ENCODE measurements at regions not wholly inside any gene's neighbourhood (a gene's known extent, or its start where the extent isn't known, plus 50 kb on each side); places are given as distances from the start of the nearest gene placed in this dataset.

DNA sequence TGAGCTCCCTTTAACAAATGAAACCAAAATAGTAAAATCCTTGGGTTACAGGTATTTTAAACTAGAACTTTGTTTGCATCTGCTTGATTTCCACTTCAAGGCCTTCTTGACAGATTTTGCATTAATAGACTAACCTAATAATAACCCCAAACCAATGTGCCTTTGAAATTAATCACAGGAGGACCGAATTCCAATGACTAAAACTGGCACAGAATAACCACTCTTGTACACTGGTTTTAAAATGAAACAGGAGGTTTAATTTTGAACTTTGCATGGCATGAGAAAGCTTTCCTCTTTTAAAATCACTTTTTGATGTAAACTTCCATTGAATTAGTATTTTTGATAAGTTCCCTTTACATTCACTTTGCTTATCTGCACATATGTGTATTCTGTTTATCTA lies 269.6 kb downstream of the SLITRK5 start:
- H3F3A ChIP-seq (ENCODE audit: control insufficient read depth, insufficient read depth) = no peaks in the 10 kb centered on the region
- TF ChIP-seq EZH2phosphoT487 (IDR thresholded peaks at IDR 0.05; ENCODE audit: borderline replicate concordance, low read length) = no peak
- TF ChIP-seq, protein P1, sequence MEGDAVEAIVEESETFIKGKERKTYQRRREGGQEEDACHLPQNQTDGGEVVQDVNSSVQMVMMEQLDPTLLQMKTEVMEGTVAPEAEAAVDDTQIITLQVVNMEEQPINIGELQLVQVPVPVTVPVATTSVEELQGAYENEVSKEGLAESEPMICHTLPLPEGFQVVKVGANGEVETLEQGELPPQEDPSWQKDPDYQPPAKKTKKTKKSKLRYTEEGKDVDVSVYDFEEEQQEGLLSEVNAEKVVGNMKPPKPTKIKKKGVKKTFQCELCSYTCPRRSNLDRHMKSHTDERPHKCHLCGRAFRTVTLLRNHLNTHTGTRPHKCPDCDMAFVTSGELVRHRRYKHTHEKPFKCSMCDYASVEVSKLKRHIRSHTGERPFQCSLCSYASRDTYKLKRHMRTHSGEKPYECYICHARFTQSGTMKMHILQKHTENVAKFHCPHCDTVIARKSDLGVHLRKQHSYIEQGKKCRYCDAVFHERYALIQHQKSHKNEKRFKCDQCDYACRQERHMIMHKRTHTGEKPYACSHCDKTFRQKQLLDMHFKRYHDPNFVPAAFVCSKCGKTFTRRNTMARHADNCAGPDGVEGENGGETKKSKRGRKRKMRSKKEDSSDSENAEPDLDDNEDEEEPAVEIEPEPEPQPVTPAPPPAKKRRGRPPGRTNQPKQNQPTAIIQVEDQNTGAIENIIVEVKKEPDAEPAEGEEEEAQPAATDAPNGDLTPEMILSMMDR (IDR thresholded peaks at IDR 0.05; ENCODE audit: low read depth, low read length, poor library complexity, severe bottlenecking) = no peak
- H3K4me1 ChIP-seq (ENCODE audit: control insufficient read depth, low read length) = no peaks in the 10 kb centered on the region; the same call in 1 of the 2 replicates
- H3K9me3 ChIP-seq (ENCODE audit: control insufficient read depth, insufficient read depth, low read length) = no peaks in the 10 kb centered on the region
- H3K4me3 ChIP-seq (ENCODE audit: low read length) = no peak overlapping the region
- H3K79me2 ChIP-seq (ENCODE audit: control insufficient read depth, low read length) = no peaks in the 10 kb centered on the region
- no peaks in the 10 kb centered on the region for H3K36me3 ChIP-seq (ENCODE audit: control insufficient read depth, low read length)
- H3K4me2 ChIP-seq (ENCODE audit: low read length) = no peak overlapping the region
- H3K9me2 ChIP-seq (replicated peaks; ENCODE audit: control insufficient read depth, low read length) = no peaks in the 10 kb centered on the region
- no peaks in the 10 kb centered on the region for H4K20me1 ChIP-seq (ENCODE audit: control insufficient read depth, insufficient read depth, low read depth, low read length)
- no peak overlapping the region for H3K27ac ChIP-seq (ENCODE audit: low read depth, low read length)
- H3K27me3 ChIP-seq (ENCODE audit: control insufficient read depth, low read length) = no peaks in the 10 kb centered on the region

DNA sequence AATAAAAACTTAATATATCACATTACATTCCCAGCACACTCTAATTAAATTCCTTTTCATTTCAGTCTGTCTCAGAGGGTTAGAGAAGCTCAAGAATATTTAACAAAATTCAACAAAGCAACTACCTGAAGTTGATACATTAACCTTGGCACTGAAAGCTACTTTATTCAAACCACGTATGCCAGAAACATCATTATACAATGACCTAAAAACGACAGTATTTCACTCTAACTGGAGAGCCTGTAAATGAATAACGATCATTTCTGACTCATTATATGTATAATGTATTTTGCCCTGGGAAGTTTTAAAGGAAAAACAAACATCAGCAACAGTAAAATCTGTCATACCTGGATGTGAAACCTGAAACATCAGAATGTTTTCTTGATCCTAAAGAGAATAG lies 270.1 kb downstream of the SLITRK5 start:
- H3K4me2 ChIP-seq (ENCODE audit: low read length) = no peak overlapping the region
- no peaks in the 10 kb centered on the region for H3K36me3 ChIP-seq (ENCODE audit: control insufficient read depth, low read length)
- no peak for TF ChIP-seq EZH2phosphoT487 (IDR thresholded peaks at IDR 0.05; ENCODE audit: borderline replicate concordance, low read length)
- TF ChIP-seq, protein P1 (IDR thresholded peaks at IDR 0.05; ENCODE audit: low read depth, low read length, poor library complexity, severe bottlenecking) = no peak
- H3K4me1 ChIP-seq (ENCODE audit: control insufficient read depth, low read length) = no peaks in the 10 kb centered on the region
- H3K9me3 ChIP-seq (ENCODE audit: control insufficient read depth, insufficient read depth, low read length) = no peaks in the 10 kb centered on the region
- no peak overlapping the region for H3K27ac ChIP-seq (ENCODE audit: low read depth, low read length)
- no peak overlapping the region for H3K4me3 ChIP-seq (ENCODE audit: low read length)
- H3K27me3 ChIP-seq (ENCODE audit: control insufficient read depth, low read length) = no peaks in the 10 kb centered on the region
- no peaks in the 10 kb centered on the region for H3K9me2 ChIP-seq (replicated peaks; ENCODE audit: control insufficient read depth, low read length)
- no peaks in the 10 kb centered on the region for H4K20me1 ChIP-seq (ENCODE audit: control insufficient read depth, insufficient read depth, low read depth, low read length)
- no peaks in the 10 kb centered on the region for H3K79me2 ChIP-seq (ENCODE audit: control insufficient read depth, low read length)
- no peaks in the 10 kb centered on the region for H3F3A ChIP-seq (ENCODE audit: control insufficient read depth, insufficient read depth)

DNA sequence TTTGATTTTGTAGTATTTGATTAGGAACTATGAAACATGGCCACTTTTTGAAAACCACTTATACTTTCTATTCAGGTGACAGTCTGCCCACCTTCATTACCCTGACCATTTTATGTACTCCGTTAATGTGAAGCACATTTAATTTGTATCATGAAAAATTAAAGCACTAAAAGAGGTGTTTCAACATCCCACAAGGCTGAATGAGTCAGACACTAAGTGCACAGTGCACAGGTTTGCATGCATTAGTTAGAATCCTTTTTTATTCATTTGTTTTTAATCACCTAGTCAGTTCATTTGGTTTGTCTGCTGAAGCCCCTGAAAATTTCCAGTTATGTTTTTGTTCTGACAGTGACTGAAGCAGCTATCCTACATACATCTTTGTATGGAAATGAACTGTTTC lies 271.0 kb downstream of the SLITRK5 start:
- Histone ChIP-seq H3K4me3 (ENCODE audit: low read length) (no peak overlapping the region), H4K20me1 (ENCODE audit: control insufficient read depth, insufficient read depth, low read depth, low read length) (no peaks in the 10 kb centered on the region), H3K27ac (ENCODE audit: low read depth, low read length) (no peak overlapping the region), H3K9me2 (replicated peaks; ENCODE audit: control insufficient read depth, low read length) (no peaks in the 10 kb centered on the region), H3F3A (ENCODE audit: control insufficient read depth, insufficient read depth) (no peaks in the 10 kb centered on the region), H3K79me2 (ENCODE audit: control insufficient read depth, low read length) (no peaks in the 10 kb centered on the region), H3K4me2 (ENCODE audit: low read length) (no peak overlapping the region), H3K36me3 (ENCODE audit: control insufficient read depth, low read length) (no peaks in the 10 kb centered on the region), H3K27me3 (ENCODE audit: control insufficient read depth, low read length) (no peaks in the 10 kb centered on the region), H3K9me3 (ENCODE audit: control insufficient read depth, insufficient read depth, low read length) (no peaks in the 10 kb centered on the region), H3K4me1 (ENCODE audit: control insufficient read depth, low read length) (no peaks in the 10 kb centered on the region)
- no peak for TF ChIP-seq EZH2phosphoT487 (IDR thresholded peaks at IDR 0.05; ENCODE audit: borderline replicate concordance, low read length)
- TF ChIP-seq, protein P1 (IDR thresholded peaks at IDR 0.05; ENCODE audit: low read depth, low read length, poor library complexity, severe bottlenecking) = no peak

DNA sequence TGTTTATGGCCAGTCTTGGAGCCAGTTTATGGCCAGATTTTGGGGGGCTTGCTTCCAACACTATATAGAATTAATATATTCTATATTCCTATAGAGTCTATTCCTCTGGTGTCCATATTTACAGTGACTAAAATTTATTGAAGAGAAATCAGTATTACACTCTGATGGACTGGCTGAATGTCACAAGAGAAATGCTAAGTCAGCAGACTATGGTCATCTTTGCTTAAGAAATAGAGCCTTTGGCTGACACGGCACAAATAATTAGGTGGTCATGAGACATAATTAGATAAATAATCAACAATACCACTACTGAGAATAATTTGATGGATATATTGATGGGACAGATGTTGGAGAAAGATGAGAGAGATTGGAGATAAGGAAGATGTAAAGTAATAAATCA lies 272.9 kb downstream of the SLITRK5 start:
- Histone ChIP-seq H3K27me3 (ENCODE audit: control insufficient read depth, low read length) (no peaks in the 10 kb centered on the region), H3K27ac (ENCODE audit: low read depth, low read length) (no peak overlapping the region), H3K79me2 (ENCODE audit: control insufficient read depth, low read length) (no peaks in the 10 kb centered on the region), H3K36me3 (ENCODE audit: control insufficient read depth, low read length) (no peaks in the 10 kb centered on the region), H3K9me2 (replicated peaks; ENCODE audit: control insufficient read depth, low read length) (no peaks in the 10 kb centered on the region), H3K9me3 (ENCODE audit: control insufficient read depth, insufficient read depth, low read length) (no peaks in the 10 kb centered on the region), H3K4me2 (ENCODE audit: low read length) (no peak overlapping the region), H3F3A (ENCODE audit: control insufficient read depth, insufficient read depth) (no peaks in the 10 kb centered on the region), H3K4me1 (ENCODE audit: control insufficient read depth, low read length) (no peaks in the 10 kb centered on the region), H4K20me1 (ENCODE audit: control insufficient read depth, insufficient read depth, low read depth, low read length) (no peaks in the 10 kb centered on the region), H3K4me3 (ENCODE audit: low read length) (no peak overlapping the region)
- TF ChIP-seq, protein P1 (IDR thresholded peaks at IDR 0.05; ENCODE audit: low read depth, low read length, poor library complexity, severe bottlenecking) = no peak
- no peak for TF ChIP-seq EZH2phosphoT487 (IDR thresholded peaks at IDR 0.05; ENCODE audit: borderline replicate concordance, low read length)
